ENCODE measurements at regions not wholly inside any gene's neighbourhood (a gene's known extent, or its start where the extent isn't known, plus 50 kb on each side); places are given as distances from the start of the nearest gene placed in this dataset.

- no peak for DNase-seq
Measured at GRCh38 chr15:37260255-37260654, 159.9 kb upstream of the MEIS2 start.

- no peak for DNase-seq
Measured at GRCh38 chr15:37261685-37262084, 161.3 kb upstream of the MEIS2 start.

- no peak for DNase-seq
Measured at GRCh38 chr15:37262922-37263608, 162.7 kb upstream of the MEIS2 start.

GRCh38 chr15:37289109-37289765 is 188.9 kb upstream of the MEIS2 start:
- DNase-seq = no peak

- DNase-seq = no peak
Measured at GRCh38 chr15:37291920-37292319, 191.6 kb upstream of the MEIS2 start.

- DNase-seq = no peak
Measured at GRCh38 chr15:37298271-37298670, 197.9 kb upstream of the MEIS2 start.

- no peak for DNase-seq
Measured at GRCh38 chr15:37339437-37339836, 239.1 kb upstream of the MEIS2 start.

DNA sequence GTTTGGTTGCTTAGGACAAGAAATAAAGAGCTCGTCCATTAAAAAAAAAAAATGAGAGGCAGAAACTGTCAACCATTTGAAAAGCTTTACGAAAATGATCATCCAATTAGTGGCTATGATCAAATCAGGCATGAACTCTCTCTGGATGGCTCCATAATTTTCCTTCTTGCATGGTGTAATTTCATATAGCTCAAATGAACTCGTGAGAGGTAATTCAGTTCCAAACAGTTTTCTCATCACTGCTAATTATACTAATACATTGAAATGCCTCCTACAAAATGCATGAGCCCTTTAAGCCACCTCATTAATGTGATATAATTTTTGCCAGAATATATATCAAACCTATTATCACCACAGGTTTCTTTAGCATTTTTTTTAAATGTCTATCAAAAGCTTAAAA is 239.5 kb upstream of the MEIS2 start:
- DNase-seq = no peak

DNA sequence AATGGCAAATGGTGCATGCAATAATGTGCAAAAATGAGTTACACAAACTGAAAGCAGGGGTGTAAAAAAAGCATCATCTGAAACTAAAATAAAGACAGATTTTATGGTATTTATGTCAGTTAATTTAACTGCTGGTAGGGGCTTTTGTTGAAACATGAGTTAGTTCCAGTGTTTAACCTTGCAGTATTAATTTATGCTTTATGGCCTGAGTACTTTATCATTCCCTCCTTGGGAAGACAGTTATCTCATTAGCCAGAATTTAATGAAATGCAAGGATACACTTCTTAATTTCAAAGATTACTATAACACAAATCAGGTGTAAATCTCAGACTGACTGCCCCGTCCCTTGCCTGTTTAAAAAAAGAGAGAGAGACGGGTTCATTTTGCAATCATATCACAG is 240.1 kb upstream of the MEIS2 start:
- DNase-seq = no peak

DNA sequence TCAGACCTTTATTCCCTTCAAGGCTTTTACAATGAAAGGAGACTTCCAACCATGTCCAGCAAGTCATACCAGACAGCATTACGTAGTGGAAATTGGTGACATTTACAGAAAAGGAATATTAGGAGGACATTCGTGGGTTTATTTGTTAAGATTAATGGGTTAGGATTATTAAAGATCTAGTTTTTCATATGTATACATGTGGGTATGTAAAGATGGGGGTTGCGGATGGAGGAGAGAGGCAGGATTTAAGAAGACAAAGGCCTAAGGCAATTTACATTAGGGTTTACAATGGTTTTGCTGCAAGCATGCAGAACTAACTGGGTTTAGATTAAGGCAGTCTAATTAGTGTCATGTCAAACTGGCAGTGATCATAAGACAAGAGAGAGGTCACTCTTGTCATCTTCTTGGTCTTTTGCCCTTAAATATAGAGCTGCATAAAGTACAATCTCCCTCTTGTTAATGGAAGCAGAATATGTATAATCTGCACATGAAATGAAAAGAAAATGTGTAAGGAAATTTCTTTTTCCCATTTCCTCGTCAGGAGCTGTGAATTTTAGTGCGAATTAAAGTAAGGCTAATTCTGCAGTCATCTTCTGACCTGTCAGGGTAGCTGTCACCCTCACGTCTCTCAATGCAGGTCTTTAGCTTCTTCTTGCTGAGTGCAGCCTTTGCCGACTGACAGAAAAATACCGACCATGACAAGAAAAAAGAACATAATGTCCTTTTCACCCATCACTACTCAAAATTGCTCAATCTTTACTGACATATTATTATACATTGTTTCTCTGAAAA is 258.9 kb upstream of the MEIS2 start:
- no peak for DNase-seq

- DNase-seq = no peak
Measured at GRCh38 chr15:37359893-37360290, 259.5 kb upstream of the MEIS2 start.

DNA sequence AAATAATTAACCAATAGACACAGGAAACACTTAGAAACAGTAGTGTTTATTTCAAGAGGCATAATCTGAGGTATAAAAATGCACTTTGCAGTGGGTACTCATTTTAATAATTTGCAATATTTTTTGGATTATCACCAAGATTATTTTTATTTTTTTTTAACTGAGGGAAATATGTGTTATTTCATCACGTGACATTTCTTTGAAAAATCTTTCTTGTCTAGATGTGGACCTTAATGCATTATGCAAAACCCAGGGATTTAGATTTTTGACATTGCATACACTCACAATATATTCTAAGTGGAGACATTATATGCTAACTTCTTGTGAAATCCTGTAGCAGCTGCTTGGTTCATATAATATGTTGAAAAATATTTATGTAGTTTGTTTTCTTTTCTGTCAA is 260.4 kb upstream of the MEIS2 start:
- DNase-seq = no peak

- DNase-seq = no peak
Measured at GRCh38 chr15:37361621-37362020, 261.3 kb upstream of the MEIS2 start.

GRCh38 chr15:37362414-37362813 is 262.1 kb upstream of the MEIS2 start:
- DNase-seq = no peak

GRCh38 chr15:37368961-37369360 is 268.6 kb upstream of the MEIS2 start:
- DNase-seq = no peak

GRCh38 chr15:37370941-37371340 is 270.6 kb upstream of the MEIS2 start:
- no peak for DNase-seq

- DNase-seq = no peak
Measured at GRCh38 chr15:37372064-37372463, 271.7 kb upstream of the MEIS2 start.

- DNase-seq = no peak
Measured at GRCh38 chr15:37375519-37375918, 275.2 kb upstream of the MEIS2 start.

- no peak for DNase-seq
Measured at GRCh38 chr15:37377428-37377827, 277.1 kb upstream of the MEIS2 start.

DNA sequence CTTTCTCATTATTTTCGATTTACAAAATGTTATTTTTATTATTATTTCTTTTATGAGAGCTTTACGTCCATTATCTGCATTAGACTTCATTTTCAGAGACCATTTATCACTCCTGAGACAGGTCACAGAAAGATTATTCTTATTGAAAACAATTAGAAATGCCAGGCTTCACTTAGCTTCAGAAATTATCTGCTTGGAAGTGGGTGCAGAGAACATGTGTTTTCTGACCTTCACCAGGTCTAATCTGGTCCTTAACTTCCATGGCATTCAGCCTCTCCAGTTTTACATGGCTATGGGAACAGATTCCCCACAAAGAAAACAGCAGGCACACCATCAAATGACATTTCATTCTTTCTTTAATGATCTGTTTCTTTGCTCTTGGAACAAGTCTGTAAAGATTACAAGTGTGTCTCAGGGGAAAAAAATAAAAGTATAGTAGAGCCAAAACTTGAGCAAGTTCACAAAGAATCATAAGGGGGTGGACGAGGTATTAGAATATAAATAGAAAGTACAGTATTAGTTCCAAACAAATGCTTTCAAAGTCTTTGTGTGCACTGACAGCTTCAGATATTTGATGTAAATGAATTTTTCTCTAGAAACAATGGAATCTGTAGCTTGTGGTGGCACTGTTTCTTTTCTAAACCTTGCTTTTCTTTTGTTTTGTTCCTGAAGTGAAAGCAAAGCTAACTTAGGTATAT is 294.2 kb upstream of the MEIS2 start:
- DNase-seq = no peak

- no peak for DNase-seq
Measured at GRCh38 chr15:37395100-37395468, 294.7 kb upstream of the MEIS2 start.

- DNase-seq = no peak
Measured at GRCh38 chr15:37397266-37398022, 297.1 kb upstream of the MEIS2 start.

All from renal pelvis (tissue), 1 donor.